K562 (cell line): ENCODE measurements at regions not wholly inside any gene's neighbourhood (a gene's known extent, or its start where the extent isn't known, plus 50 kb on each side); places are given as distances from the start of the nearest gene placed in this dataset.

Source experiments
- EZH2 ChIP-seq: IDR thresholded peaks from 2 replicates; pipeline ENCODE4 v1.6.1; 2012; ENCODE audit warnings: low read depth, mild to moderate bottlenecking, inconsistent platforms, low read length, borderline replicate concordance
- KDM5B ChIP-seq: fragments of 200-600 bp; sonication (generic); IDR thresholded peaks from 2 replicates; pipeline ENCODE4 v1.6.1; 2012; ENCODE audit warnings: low read depth, mild to moderate bottlenecking, moderate library complexity, low read length, control low read depth, inconsistent platforms; ENCODE audit not compliant: insufficient replicate concordance
- SMARCE1 ChIP-seq: fragments of 450-650 bp; IDR thresholded peaks from 2 replicates; pipeline ENCODE4 v1.7.1; 2016; ENCODE audit warnings: mild to moderate bottlenecking

GRCh38 chr5:103981592-103981991 is 419.0 kb upstream of the NUDT12 start:
- no peak for TF ChIP-seq EZH2
- TF ChIP-seq SMARCE1, result no peak
- no peak for TF ChIP-seq KDM5B
